Breast epithelium (tissue), 4 donors: ENCODE measurements at regions not wholly inside any gene's neighbourhood (a gene's known extent, or its start where the extent isn't known, plus 50 kb on each side); places are given as distances from the start of the nearest gene placed in this dataset.

Experiments
- DNase-seq, 2 donors: peaks; one replicate each; pipeline ENCODE4 v3.0.0-alpha.2; 2019; ENCODE audit warnings: low spot score in 2 of 2
- H3K27ac ChIP-seq, 2 donors: fragments of 200-600 bp; sonication (generic) in 1 of 2; one replicate each; pipeline ENCODE4 v1.5.1; 2016 to 2019; ENCODE audit warnings: mild to moderate bottlenecking in 1 of 2
- H3K27me3 ChIP-seq, 2 donors: fragments of 200-600 bp; sonication (generic) in 1 of 2; one replicate each; pipeline versions ENCODE4 v1.5.1 to v1.6.0; 2017 to 2019; ENCODE audit warnings: control low read depth in 1 of 2, mild to moderate bottlenecking in 1 of 2
- H3K36me3 ChIP-seq: fragments of 200-600 bp; one replicate; pipeline ENCODE4 v1.5.1; 2019
- H3K4me1 ChIP-seq, 2 donors: fragments of 200-600 bp; sonication (generic); one replicate each; pipeline ENCODE4 v1.5.1; 2016 to 2019; ENCODE audit warnings: control low read depth in 1 of 2
- H3K4me3 ChIP-seq, 3 donors: fragments of 200-600 bp; sonication (generic); 1 replicate in 2 of 3; 2 replicates in 1 of 3; pipeline ENCODE4 v1.5.1; 2016 to 2019; ENCODE audit warnings: mild to moderate bottlenecking in 3 of 3, moderate library complexity in 2 of 3
- H3K9me3 ChIP-seq, 2 donors: fragments of 200-600 bp; sonication (generic) in 1 of 2; one replicate each; pipeline ENCODE4 v1.5.1; 2016 to 2019; ENCODE audit warnings: control low read depth in 1 of 2
- CTCF ChIP-seq, 3 donors: fragments of 450-650 bp; IDR thresholded peaks; one replicate each; pipeline ENCODE4 v1.5.1; 2016 to 2017; ENCODE audit warnings: antibody characterized with exemption in 3 of 3, mild to moderate bottlenecking in 3 of 3, moderate library complexity in 3 of 3
- POLR2A ChIP-seq: fragments of 450-650 bp; IDR thresholded peaks from one replicate; pipeline ENCODE4 v1.6.1; 2016; ENCODE audit warnings: antibody characterized with exemption, mild to moderate bottlenecking, moderate library complexity
- POLR2AphosphoS5 ChIP-seq, 3 donors: sonication (generic); formaldehyde crosslinking; IDR thresholded peaks; one replicate each; pipeline ENCODE4 v1.6.1; 2017; ENCODE audit warnings: antibody characterized with exemption in 3 of 3
- intact Hi-C: fragments of 100-400 bp; cut with DNase I; formaldehyde crosslinking; loops from one replicate; pipeline ENCODE4 v1.15.1; 2023; ENCODE audit warnings: low total_unique reads

- no peak overlapping the region for H3K4me3 ChIP-seq
- H3K27ac ChIP-seq = no peak overlapping the region
- intact Hi-C loops = no loop called here
- H3K9me3 ChIP-seq = no peaks in the 10 kb centered on the region
- no peaks in the 10 kb centered on the region for H3K27me3 ChIP-seq
- H3K36me3 ChIP-seq = no peaks in the 10 kb centered on the region
- H3K4me1 ChIP-seq = no peaks in the 10 kb centered on the region
- DNase-seq = no peak
- TF ChIP-seq POLR2AphosphoS5 (IDR thresholded peaks at IDR 0.05) (no peak), CTCF (IDR thresholded peaks at IDR 0.05) (no peak), POLR2A (no peak)
Observed at GRCh38 chr4:181293014-181293413, 950.2 kb upstream of the TENM3 start.

- H3K4me3 ChIP-seq = no peak overlapping the region
- no peaks in the 10 kb centered on the region for H3K36me3 ChIP-seq
- no peak overlapping the region for H3K27ac ChIP-seq
- no peaks in the 10 kb centered on the region for H3K4me1 ChIP-seq
- H3K27me3 ChIP-seq = no peaks in the 10 kb centered on the region
- no peaks in the 10 kb centered on the region for H3K9me3 ChIP-seq
- intact Hi-C loops = no loop called here
- no peak for DNase-seq
- TF ChIP-seq POLR2AphosphoS5 (IDR thresholded peaks at IDR 0.05) = no peak
Observed at GRCh38 chr4:181293541-181293940, 949.7 kb upstream of the TENM3 start.

GRCh38 chr4:181294421-181294820 lies 948.8 kb upstream of the TENM3 start:
- H3K9me3 ChIP-seq = no peaks in the 10 kb centered on the region
- peak overlapping the region in 1 of 2 donors; percentile 6 for H3K27ac ChIP-seq
- H3K27me3 ChIP-seq = no peaks in the 10 kb centered on the region
- TF ChIP-seq POLR2AphosphoS5 (IDR thresholded peaks at IDR 0.05) (no peak), POLR2A (no peak), CTCF (IDR thresholded peaks at IDR 0.05) (no peak)
- DNase-seq = no peak
- intact Hi-C loops = no loop called here
- H3K4me3 ChIP-seq = no peak overlapping the region
- no peaks in the 10 kb centered on the region for H3K4me1 ChIP-seq
- H3K36me3 ChIP-seq = no peaks in the 10 kb centered on the region

GRCh38 chr4:181301735-181302710 lies 941.2 kb upstream of the TENM3 start:
- H3K36me3 ChIP-seq = no peaks in the 10 kb centered on the region
- H3K27ac ChIP-seq = no peak overlapping the region
- H3K4me1 ChIP-seq = no peaks in the 10 kb centered on the region
- intact Hi-C loops = no loop called here
- H3K9me3 ChIP-seq = no peaks in the 10 kb centered on the region
- no peak overlapping the region for H3K4me3 ChIP-seq
- no peak for DNase-seq
- H3K27me3 ChIP-seq = no peaks in the 10 kb centered on the region
- TF ChIP-seq CTCF (IDR thresholded peaks at IDR 0.05) (no peak), POLR2AphosphoS5 (IDR thresholded peaks at IDR 0.05) (no peak), POLR2A (no peak)

GRCh38 chr4:181307824-181308223 lies 935.4 kb upstream of the TENM3 start:
- no peak for DNase-seq
- TF ChIP-seq POLR2A (no peak), POLR2AphosphoS5 (IDR thresholded peaks at IDR 0.05) (no peak), CTCF (IDR thresholded peaks at IDR 0.05) (no peak)
- intact Hi-C loops = no loop called here

More at GRCh38 chr4:181307824-181308223, 935.4 kb upstream of the TENM3 start:
- no peaks in the 10 kb centered on the region for H3K36me3 ChIP-seq
- no peaks in the 10 kb centered on the region for H3K4me1 ChIP-seq
- H3K27me3 ChIP-seq = no peaks in the 10 kb centered on the region
- no peak overlapping the region for H3K4me3 ChIP-seq
- H3K27ac ChIP-seq = no peak overlapping the region
- H3K9me3 ChIP-seq = no peaks in the 10 kb centered on the region
